Tibial nerve (tissue), 4 donors: ENCODE measurements at regions not wholly inside any gene's neighbourhood (a gene's known extent, or its start where the extent isn't known, plus 50 kb on each side); places are given as distances from the start of the nearest gene placed in this dataset.

ENCODE experiments used
- DNase-seq, 2 donors: peaks; one replicate each; pipeline ENCODE4 v3.0.0-alpha.2; 2019; ENCODE audit warnings: low spot score in 2 of 2
- H3K27ac ChIP-seq, 4 donors: fragments of 200-600 bp; sonication (generic) in 3 of 4; one replicate each; pipeline ENCODE4 v1.5.1; 2017 to 2019; ENCODE audit warnings: mild to moderate bottlenecking in 1 of 4
- H3K27me3 ChIP-seq, 2 donors: fragments of 200-600 bp; sonication (generic) in 1 of 2; one replicate each; pipeline versions ENCODE4 v1.5.1 to v1.6.0; 2017 to 2019
- H3K36me3 ChIP-seq, 3 donors: fragments of 200-600 bp; sonication (generic); one replicate each; pipeline ENCODE4 v1.5.1; 2018 to 2019
- H3K4me1 ChIP-seq, 4 donors: fragments of 200-600 bp; sonication (generic) in 3 of 4; one replicate each; pipeline ENCODE4 v1.5.1; 2017 to 2019
- H3K4me3 ChIP-seq, 4 donors: fragments of 200-600 bp; sonication (generic) in 3 of 4; one replicate each; pipeline ENCODE4 v1.5.1; 2017 to 2019; ENCODE audit warnings: mild to moderate bottlenecking in 1 of 4, moderate library complexity in 1 of 4
- H3K9me3 ChIP-seq, 4 donors: fragments of 200-600 bp; sonication (generic) in 3 of 4; one replicate each; pipeline ENCODE4 v1.5.1; 2017 to 2019
- CTCF ChIP-seq, 5 experiments: fragments of 200-600 bp in 3 of 5; fragments of 450-650 bp in 2 of 5; sonication (generic) in 3 of 5; IDR thresholded peaks; one replicate each; pipeline ENCODE4 v1.5.1; 2016 to 2019; ENCODE audit warnings: antibody characterized with exemption in 5 of 5, mild to moderate bottlenecking in 3 of 5, moderate library complexity in 2 of 5
- EP300 ChIP-seq, 2 donors: sonication (generic); formaldehyde crosslinking; IDR thresholded peaks; one replicate each; pipeline ENCODE4 v1.6.1; 2017; ENCODE audit warnings: antibody characterized with exemption in 2 of 2, mild to moderate bottlenecking in 1 of 2
- POLR2A ChIP-seq, 2 donors: fragments of 450-650 bp; IDR thresholded peaks; one replicate each; pipeline ENCODE4 v1.6.1; 2017; ENCODE audit warnings: antibody characterized with exemption in 2 of 2, mild to moderate bottlenecking in 2 of 2, moderate library complexity in 2 of 2
- WGBS, 2 donors: methylation state at CpG; one replicate each; pipeline ENCODE4 v1.1.5; 2018; 5-methylcytosine and 5-hydroxymethylcytosine counted together

- Histone ChIP-seq H3K36me3 (no peaks in the 10 kb centered on the region), H3K4me3 (no peak overlapping the region), H3K27me3 (no peaks in the 10 kb centered on the region), H3K27ac (no peak overlapping the region), H3K4me1 (peaks cover 0 to 61% (median 9%) of the 10 kb centered on the region in 4 donors), H3K9me3 (no peaks in the 10 kb centered on the region)
- DNase-seq, result no peak
- TF ChIP-seq EP300 (IDR thresholded peaks at IDR 0.05) (no peak), POLR2A (IDR thresholded peaks at IDR 0.05) (no peak), CTCF (IDR thresholded peaks at IDR 0.05) (no peak)
- 58 to 61% methylated on average over 9 of the region's 9 CpGs for WGBS, 2 donors
Measured at GRCh38 chr6:14882394-14883026, 363.4 kb upstream of the JARID2 start.

- DNase-seq, result no peak
- WGBS, 2 donors, result 60 to 75% methylated on average over 4 of the region's 4 CpGs
- TF ChIP-seq EP300 (IDR thresholded peaks at IDR 0.05), result no peak
- TF ChIP-seq CTCF (IDR thresholded peaks at IDR 0.05), result no peak
- TF ChIP-seq POLR2A (IDR thresholded peaks at IDR 0.05), result no peak
- H3K4me3 ChIP-seq, result no peak overlapping the region
- H3K27ac ChIP-seq, result no peak overlapping the region
- H3K27me3 ChIP-seq, result no peaks in the 10 kb centered on the region
- H3K4me1 ChIP-seq, result peaks cover 0 to 51% (median 5%) of the 10 kb centered on the region in 4 donors
- H3K36me3 ChIP-seq, result no peaks in the 10 kb centered on the region
- no peaks in the 10 kb centered on the region for H3K9me3 ChIP-seq
Measured at GRCh38 chr6:14883921-14884320, 361.9 kb upstream of the JARID2 start.

- no peak overlapping the region for H3K4me3 ChIP-seq
- no peak overlapping the region for H3K27ac ChIP-seq
- no peaks in the 10 kb centered on the region for H3K27me3 ChIP-seq
- WGBS, 2 donors, result 36 to 64% methylated on average over 5 of the region's 5 CpGs
- no peaks in the 10 kb centered on the region for H3K36me3 ChIP-seq
- TF ChIP-seq POLR2A (IDR thresholded peaks at IDR 0.05) (no peak), CTCF (IDR thresholded peaks at IDR 0.05) (no peak), EP300 (IDR thresholded peaks at IDR 0.05) (no peak)
- DNase-seq, result no peak
- no peaks in the 10 kb centered on the region for H3K9me3 ChIP-seq
- H3K4me1 ChIP-seq, result peaks cover 0 to 38% (median under 1%) of the 10 kb centered on the region in 4 donors
Measured at GRCh38 chr6:14885498-14885897, 360.4 kb upstream of the JARID2 start.

GRCh38 chr6:14887181-14887580 is 358.7 kb upstream of the JARID2 start:
- DNase-seq, result no peak
- TF ChIP-seq POLR2A (IDR thresholded peaks at IDR 0.05), result no peak
- no peak for TF ChIP-seq EP300 (IDR thresholded peaks at IDR 0.05)
- no peak for TF ChIP-seq CTCF (IDR thresholded peaks at IDR 0.05)
- no peaks in the 10 kb centered on the region for H3K27me3 ChIP-seq
- no peak overlapping the region for H3K4me3 ChIP-seq
- H3K4me1 ChIP-seq, result peaks cover 0 to 21% (median 0%) of the 10 kb centered on the region in 4 donors
- H3K36me3 ChIP-seq, result no peaks in the 10 kb centered on the region
- no peaks in the 10 kb centered on the region for H3K9me3 ChIP-seq
- WGBS, 2 donors, result 96 to 99% methylated on average over 3 of the region's 3 CpGs
- no peak overlapping the region for H3K27ac ChIP-seq

GRCh38 chr6:14887986-14888574 is 357.8 kb upstream of the JARID2 start:
- Histone ChIP-seq H3K27me3 (no peaks in the 10 kb centered on the region), H3K9me3 (no peaks in the 10 kb centered on the region), H3K4me3 (no peak overlapping the region), H3K27ac (no peak overlapping the region), H3K36me3 (no peaks in the 10 kb centered on the region), H3K4me1 (peaks cover 0 to 12% (median 0%) of the 10 kb centered on the region in 4 donors)
- DNase-seq, result no peak
- WGBS, 2 donors, result 97 to 98% methylated on average over 5 of the region's 5 CpGs
- TF ChIP-seq CTCF (IDR thresholded peaks at IDR 0.05) (no peak), EP300 (IDR thresholded peaks at IDR 0.05) (no peak), POLR2A (IDR thresholded peaks at IDR 0.05) (no peak)
